IPS DF 6.9 (cell line): ENCODE measurements at regions not wholly inside any gene's neighbourhood (a gene's known extent, or its start where the extent isn't known, plus 50 kb on each side); places are given as distances from the start of the nearest gene placed in this dataset.

Experiments
- DNase-seq: peaks from one replicate; pipeline ENCODE4 v3.0.0-alpha.2; 2013; ENCODE audit warnings: low read depth, low spot score
- H3K27ac ChIP-seq: one replicate; pipeline ENCODE4 v1.5.1; 2013; ENCODE audit warnings: low read length, control low read depth
- H3K27me3 ChIP-seq: 2 replicates; pipeline ENCODE4 v1.6.1; 2013; ENCODE audit warnings: mild to moderate bottlenecking, low read length; ENCODE audit not compliant: control insufficient read depth, insufficient read depth
- H3K36me3 ChIP-seq: 2 replicates; pipeline ENCODE4 v1.6.1; 2013; ENCODE audit warnings: low read length; ENCODE audit not compliant: control insufficient read depth, insufficient read depth
- H3K4me1 ChIP-seq: 2 replicates; pipeline ENCODE4 v1.6.1; 2013; ENCODE audit warnings: low read length; ENCODE audit not compliant: control insufficient read depth, insufficient read depth
- H3K4me3 ChIP-seq: 2 replicates; pipeline ENCODE4 v1.5.1; 2013; ENCODE audit warnings: mild to moderate bottlenecking, low read length
- H3K9me3 ChIP-seq: 2 replicates; pipeline ENCODE4 v1.6.1; 2013; ENCODE audit warnings: low read length, inconsistent platforms; ENCODE audit not compliant: control insufficient read depth, insufficient read depth
- WGBS: extraction: QIAGEN DNeasy Blood & Tissue Kit; methylation state at CpG from one replicate; pipeline ENCODE4 v1.1.7; 2013; ENCODE audit warnings: mixed read lengths, missing lambda C conversion rate; ENCODE audit not compliant: insufficient read length, insufficient coverage; 5-methylcytosine and 5-hydroxymethylcytosine counted together

- Histone ChIP-seq H3K4me1 (no peaks in the 10 kb centered on the region), H3K4me3 (no peak overlapping the region), H3K27me3 (no peaks in the 10 kb centered on the region), H3K9me3 (no peaks in the 10 kb centered on the region; the same call in 1 of the 2 replicates), H3K36me3 (no peaks in the 10 kb centered on the region), H3K27ac (no peak overlapping the region)
- no CpG with 5 or more reads among the region's 1 CpG for WGBS
- DNase-seq = no peak
Observed at GRCh38 chr2:14273650-14274049, 358.9 kb upstream of the LRATD1 start.

DNA sequence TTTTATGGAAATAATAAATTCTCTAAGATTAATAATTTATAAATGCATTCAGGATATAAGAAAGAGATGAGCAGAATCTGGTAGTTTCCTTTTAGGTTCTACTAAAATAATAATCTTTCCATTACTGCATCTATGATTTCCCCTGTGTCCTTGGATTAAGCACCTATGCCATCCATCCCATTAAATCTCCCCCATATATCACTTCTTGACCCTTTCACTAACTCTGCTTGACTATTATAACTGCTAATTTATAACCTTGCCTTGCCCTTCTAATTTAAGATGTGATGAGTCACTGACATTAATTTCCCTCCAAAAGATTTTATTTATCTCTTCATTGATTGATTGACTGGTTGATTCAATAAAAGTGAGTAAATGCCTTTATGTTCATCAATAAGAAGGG, 348.3 kb upstream of the LRATD1 start:
- no peak for DNase-seq
- no peaks in the 10 kb centered on the region for H3K4me1 ChIP-seq
- no peaks in the 10 kb centered on the region for H3K9me3 ChIP-seq
- no peaks in the 10 kb centered on the region for H3K27me3 ChIP-seq
- H3K27ac ChIP-seq = no peak overlapping the region
- no peaks in the 10 kb centered on the region for H3K36me3 ChIP-seq
- H3K4me3 ChIP-seq = no peak overlapping the region

DNA sequence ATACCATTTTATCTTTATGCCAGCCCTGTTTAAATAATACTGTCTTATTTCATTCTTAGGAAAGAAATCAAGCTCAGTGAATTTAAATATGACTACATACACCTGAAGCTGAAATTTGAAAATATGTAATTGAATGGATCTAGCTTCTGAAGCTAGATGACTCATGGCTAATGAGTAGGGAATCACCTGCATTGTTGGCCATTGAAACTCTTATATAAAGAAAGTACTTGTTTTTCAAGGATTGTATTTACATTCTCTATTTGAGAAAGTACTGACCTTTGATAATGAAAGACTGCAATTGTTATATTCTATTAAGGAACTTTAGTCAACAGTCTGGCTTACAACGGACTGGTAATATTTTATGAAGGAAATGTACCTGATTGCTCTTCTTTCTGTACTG, 346.7 kb upstream of the LRATD1 start:
- H3K27me3 ChIP-seq = no peaks in the 10 kb centered on the region
- no peaks in the 10 kb centered on the region for H3K36me3 ChIP-seq
- H3K27ac ChIP-seq = no peak overlapping the region
- no peak for DNase-seq
- H3K4me1 ChIP-seq = no peaks in the 10 kb centered on the region
- WGBS = no CpG with 5 or more reads among the region's 1 CpG
- no peak overlapping the region for H3K4me3 ChIP-seq
- H3K9me3 ChIP-seq = no peaks in the 10 kb centered on the region

GRCh38 chr2:14288016-14288415, 344.5 kb upstream of the LRATD1 start:
- Histone ChIP-seq H3K36me3 (no peaks in the 10 kb centered on the region), H3K27ac (no peak overlapping the region), H3K4me1 (no peaks in the 10 kb centered on the region), H3K4me3 (no peak overlapping the region), H3K9me3 (no peaks in the 10 kb centered on the region), H3K27me3 (no peaks in the 10 kb centered on the region)
- no CpG with 5 or more reads among the region's 3 CpGs for WGBS
- DNase-seq = no peak

GRCh38 chr2:14292964-14293363, 339.6 kb upstream of the LRATD1 start:
- Histone ChIP-seq H3K4me1 (no peaks in the 10 kb centered on the region), H3K4me3 (no peak overlapping the region), H3K36me3 (no peaks in the 10 kb centered on the region), H3K27ac (no peak overlapping the region), H3K27me3 (no peaks in the 10 kb centered on the region), H3K9me3 (no peaks in the 10 kb centered on the region)
- no CpG with 5 or more reads among the region's 3 CpGs for WGBS
- DNase-seq = no peak

DNA sequence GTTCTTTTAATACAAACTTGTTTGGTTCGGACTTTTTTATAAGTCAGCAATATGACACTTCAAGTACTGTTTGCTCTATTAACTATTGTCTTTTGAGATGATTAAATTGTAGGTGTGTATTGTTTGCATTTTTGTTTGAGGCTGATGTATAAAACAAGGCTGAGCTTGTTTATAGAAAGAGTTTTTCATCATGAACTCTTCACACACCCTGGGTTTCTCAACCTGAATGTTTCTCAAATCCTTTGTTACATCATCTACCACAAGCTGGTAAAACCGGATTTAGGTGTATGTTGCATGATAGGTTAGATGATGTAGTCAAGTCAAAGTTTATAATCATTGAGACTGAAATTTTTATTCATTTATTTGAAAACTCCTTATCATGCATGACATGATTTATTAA, 335.2 kb upstream of the LRATD1 start:
- DNase-seq = no peak
- H3K27ac ChIP-seq = no peak overlapping the region
- WGBS = no CpG with 5 or more reads among the region's 2 CpGs
- H3K4me3 ChIP-seq = no peak overlapping the region
- no peaks in the 10 kb centered on the region for H3K4me1 ChIP-seq
- no peaks in the 10 kb centered on the region for H3K9me3 ChIP-seq
- H3K36me3 ChIP-seq = no peaks in the 10 kb centered on the region
- no peaks in the 10 kb centered on the region for H3K27me3 ChIP-seq

DNA sequence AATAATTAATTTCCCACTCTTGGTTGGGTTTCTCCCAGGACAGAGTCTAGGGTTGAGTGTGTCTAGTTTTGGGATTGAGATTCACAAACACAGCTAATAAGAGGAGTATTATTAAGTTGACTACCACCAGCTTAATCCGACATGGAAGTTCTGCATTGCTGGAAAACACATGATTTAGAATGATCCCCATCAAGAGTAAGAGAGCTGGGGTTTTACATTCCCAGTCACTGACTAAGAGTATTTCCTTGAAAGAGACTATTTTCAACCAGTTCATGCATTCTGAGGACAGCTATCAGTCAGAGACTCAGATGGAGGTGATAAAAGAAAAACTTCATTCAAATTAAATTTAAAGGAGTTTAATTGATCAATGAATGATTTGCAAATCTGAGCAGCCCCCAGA, 334.6 kb upstream of the LRATD1 start:
- Histone ChIP-seq H3K9me3 (no peaks in the 10 kb centered on the region), H3K4me1 (no peaks in the 10 kb centered on the region), H3K4me3 (no peak overlapping the region), H3K36me3 (no peaks in the 10 kb centered on the region), H3K27ac (no peak overlapping the region), H3K27me3 (no peaks in the 10 kb centered on the region)
- no peak for DNase-seq
- no CpG with 5 or more reads among the region's 1 CpG for WGBS

GRCh38 chr2:14301331-14301730, 331.2 kb upstream of the LRATD1 start:
- Histone ChIP-seq H3K27me3 (no peaks in the 10 kb centered on the region), H3K36me3 (no peaks in the 10 kb centered on the region), H3K27ac (no peak overlapping the region), H3K4me3 (no peak overlapping the region), H3K9me3 (no peaks in the 10 kb centered on the region), H3K4me1 (no peaks in the 10 kb centered on the region)
- no peak for DNase-seq
- WGBS = no CpG with 5 or more reads among the region's 2 CpGs

GRCh38 chr2:14303366-14304115, 329.0 kb upstream of the LRATD1 start:
- WGBS = no CpG with 5 or more reads among the region's 3 CpGs
- no peaks in the 10 kb centered on the region for H3K4me1 ChIP-seq
- H3K27me3 ChIP-seq = no peaks in the 10 kb centered on the region
- H3K9me3 ChIP-seq = no peaks in the 10 kb centered on the region
- no peaks in the 10 kb centered on the region for H3K36me3 ChIP-seq
- H3K4me3 ChIP-seq = no peak overlapping the region
- DNase-seq = no peak
- no peak overlapping the region for H3K27ac ChIP-seq

- no peak for DNase-seq
- no peaks in the 10 kb centered on the region for H3K4me1 ChIP-seq
Observed at GRCh38 chr2:14304326-14304725, 328.2 kb upstream of the LRATD1 start.

DNA sequence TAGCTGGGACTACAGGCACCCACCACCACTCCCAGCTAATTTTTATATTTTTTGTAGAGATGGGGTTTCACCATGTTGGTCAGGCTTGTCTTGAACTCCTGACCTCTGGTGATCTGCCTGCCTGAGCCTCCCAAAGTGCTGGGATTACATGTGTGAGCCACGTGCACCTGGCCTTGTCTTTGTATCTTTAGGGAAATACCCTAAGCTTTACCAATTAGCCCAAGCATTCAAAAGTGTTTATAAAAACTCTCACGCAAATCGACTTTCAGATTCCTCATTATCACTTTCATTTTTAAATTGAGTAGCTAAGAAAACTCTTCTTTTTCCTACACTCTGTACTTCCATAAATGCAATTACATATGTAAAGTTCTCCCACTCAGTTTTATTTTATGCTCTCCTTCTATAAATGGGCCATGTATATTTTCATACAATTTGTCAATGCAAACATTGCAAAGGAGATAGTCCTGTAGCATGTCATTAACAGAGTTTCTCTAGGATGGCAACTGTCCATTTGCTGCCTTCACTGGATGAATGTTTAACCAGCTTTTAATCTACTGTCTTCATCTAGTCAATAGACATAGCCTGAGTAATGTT, 326.2 kb upstream of the LRATD1 start:
- Histone ChIP-seq H3K9me3 (no peaks in the 10 kb centered on the region), H3K4me1 (no peaks in the 10 kb centered on the region), H3K27ac (no peak overlapping the region), H3K27me3 (no peaks in the 10 kb centered on the region), H3K4me3 (no peak overlapping the region), H3K36me3 (no peaks in the 10 kb centered on the region)
- no peak for DNase-seq
- WGBS = 100% methylated on average over 2 of the region's 3 CpGs

More at GRCh38 chr2:14304326-14304725, 328.2 kb upstream of the LRATD1 start:
- no peaks in the 10 kb centered on the region for H3K27me3 ChIP-seq
- H3K36me3 ChIP-seq = no peaks in the 10 kb centered on the region
- no peak overlapping the region for H3K4me3 ChIP-seq
- no peaks in the 10 kb centered on the region for H3K9me3 ChIP-seq
- no peak overlapping the region for H3K27ac ChIP-seq
